ENCODE measurements at regions not wholly inside any gene's neighbourhood (a gene's known extent, or its start where the extent isn't known, plus 50 kb on each side); places are given as distances from the start of the nearest gene placed in this dataset.

DNA sequence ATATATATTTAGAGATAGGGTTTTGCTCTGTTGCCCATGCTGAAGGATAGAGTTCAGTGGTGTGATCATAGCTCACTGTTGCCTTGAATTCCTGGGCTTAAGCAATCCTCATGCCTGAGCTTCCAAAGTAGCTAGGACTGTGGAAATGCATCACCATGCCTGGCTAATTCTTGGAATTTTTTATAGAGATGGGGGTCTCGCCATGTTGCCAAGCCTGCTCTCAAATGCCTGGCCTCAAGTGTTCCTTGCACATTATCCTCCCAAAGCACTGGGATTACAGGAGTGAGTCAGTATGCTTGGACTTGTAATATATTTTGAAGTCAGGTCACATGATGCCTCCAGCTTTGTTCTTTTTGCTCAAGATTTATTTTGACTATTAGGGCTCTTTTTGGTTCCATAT lies 178.0 kb downstream of the RPAP3 start:
- Histone ChIP-seq H3K4me1 (ENCODE audit: control insufficient read depth in 1 of 2, insufficient read depth in 2 of 2, low read length in 2 of 2) (peaks cover 0 to 4% of the 10 kb centered on the region in 2 donors), H3K27me3 (ENCODE audit: control insufficient read depth in 2 of 2, insufficient read depth in 2 of 2, low read length in 2 of 2) (no peaks in the 10 kb centered on the region), H3K9ac (ENCODE audit: insufficient read depth, low read length, poor library complexity, severe bottlenecking) (no peak overlapping the region), H3K9me3 (replicated peaks in 1 of 2; ENCODE audit: control insufficient read depth in 1 of 2, insufficient read depth in 1 of 2, low read length in 2 of 2) (peaks cover 9 to 36% of the 10 kb centered on the region in 2 donors), H3K36me3 (replicated peaks in 1 of 2; ENCODE audit: control insufficient read depth in 1 of 2, insufficient read depth in 2 of 2, low read length in 2 of 2) (no peaks in the 10 kb centered on the region), H3K4me3 (replicated peaks in 1 of 3; ENCODE audit: low read depth in 2 of 3, low read length in 3 of 3) (no peak overlapping the region), H2AFZ (ENCODE audit: insufficient read depth, low read depth, low read length, poor library complexity, severe bottlenecking) (no peak overlapping the region), H4K20me1 (ENCODE audit: insufficient read depth, low read length) (no peaks in the 10 kb centered on the region), H3K79me2 (ENCODE audit: insufficient read depth, low read length) (no peaks in the 10 kb centered on the region), H3K27ac (ENCODE audit: low read depth in 1 of 2, low read length in 2 of 2) (no peak overlapping the region), H3K4me2 (replicated peaks; ENCODE audit: extremely low read depth, low read length, poor library complexity, severe bottlenecking) (no peak overlapping the region)
- Mint-ChIP-seq H3K36me3 (no peaks in the 10 kb centered on the region), H3K9me3 (peaks cover 21 to 45% (median 31%) of the 10 kb centered on the region in 7 donors), H3K27me3 (ENCODE audit: low read depth in 3 of 3) (peaks cover 3 to 7% (median 4%) of the 10 kb centered on the region in 3 donors), H3K4me1 (peaks cover 4% of the 10 kb centered on the region), H3K27ac (no peak overlapping the region), H3K4me3 (no peak overlapping the region)
- intact Hi-C loops (cut with micrococcal nuclease): no loop called here
- DNase-seq: no peak
- WGBS (ENCODE audit: insufficient coverage): no CpG with 5 or more reads among the region's 1 CpG
- TF ChIP-seq, protein P1, sequence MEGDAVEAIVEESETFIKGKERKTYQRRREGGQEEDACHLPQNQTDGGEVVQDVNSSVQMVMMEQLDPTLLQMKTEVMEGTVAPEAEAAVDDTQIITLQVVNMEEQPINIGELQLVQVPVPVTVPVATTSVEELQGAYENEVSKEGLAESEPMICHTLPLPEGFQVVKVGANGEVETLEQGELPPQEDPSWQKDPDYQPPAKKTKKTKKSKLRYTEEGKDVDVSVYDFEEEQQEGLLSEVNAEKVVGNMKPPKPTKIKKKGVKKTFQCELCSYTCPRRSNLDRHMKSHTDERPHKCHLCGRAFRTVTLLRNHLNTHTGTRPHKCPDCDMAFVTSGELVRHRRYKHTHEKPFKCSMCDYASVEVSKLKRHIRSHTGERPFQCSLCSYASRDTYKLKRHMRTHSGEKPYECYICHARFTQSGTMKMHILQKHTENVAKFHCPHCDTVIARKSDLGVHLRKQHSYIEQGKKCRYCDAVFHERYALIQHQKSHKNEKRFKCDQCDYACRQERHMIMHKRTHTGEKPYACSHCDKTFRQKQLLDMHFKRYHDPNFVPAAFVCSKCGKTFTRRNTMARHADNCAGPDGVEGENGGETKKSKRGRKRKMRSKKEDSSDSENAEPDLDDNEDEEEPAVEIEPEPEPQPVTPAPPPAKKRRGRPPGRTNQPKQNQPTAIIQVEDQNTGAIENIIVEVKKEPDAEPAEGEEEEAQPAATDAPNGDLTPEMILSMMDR (IDR thresholded peaks at IDR 0.05): no peak

GRCh38 chr12:47520029-47520428 lies 185.8 kb downstream of the RPAP3 start:
- intact Hi-C loops (cut with micrococcal nuclease): no loop called here

More at GRCh38 chr12:47520029-47520428, 185.8 kb downstream of the RPAP3 start:
- H3K36me3 ChIP-seq (replicated peaks in 1 of 2; ENCODE audit: control insufficient read depth in 1 of 2, insufficient read depth in 2 of 2, low read length in 2 of 2): no peaks in the 10 kb centered on the region
- H3K9me3 ChIP-seq (replicated peaks in 1 of 2; ENCODE audit: control insufficient read depth in 1 of 2, insufficient read depth in 1 of 2, low read length in 2 of 2): peaks cover 14 to 18% of the 10 kb centered on the region in 2 donors
- peaks cover 9 to 29% (median 21%) of the 10 kb centered on the region in 7 donors for H3K9me3 Mint-ChIP-seq
- H3K4me1 Mint-ChIP-seq: no peaks in the 10 kb centered on the region
- H3K27ac Mint-ChIP-seq: no peak overlapping the region
- no peak overlapping the region for H3K4me3 Mint-ChIP-seq
- no peaks in the 10 kb centered on the region for H3K36me3 Mint-ChIP-seq
- no peaks in the 10 kb centered on the region for H3K79me2 ChIP-seq (ENCODE audit: insufficient read depth, low read length)
- H3K9ac ChIP-seq (ENCODE audit: insufficient read depth, low read length, poor library complexity, severe bottlenecking): no peak overlapping the region
- no peaks in the 10 kb centered on the region for H3K4me1 ChIP-seq (ENCODE audit: control insufficient read depth in 1 of 2, insufficient read depth in 2 of 2, low read length in 2 of 2)
- TF ChIP-seq, protein P1 (IDR thresholded peaks at IDR 0.05): no peak
- H4K20me1 ChIP-seq (ENCODE audit: insufficient read depth, low read length): no peaks in the 10 kb centered on the region
- no peak overlapping the region for H3K4me3 ChIP-seq (replicated peaks in 1 of 3; ENCODE audit: low read depth in 2 of 3, low read length in 3 of 3)
- H3K27me3 ChIP-seq (ENCODE audit: control insufficient read depth in 2 of 2, insufficient read depth in 2 of 2, low read length in 2 of 2): no peaks in the 10 kb centered on the region
- peaks cover 0 to 5% (median 4%) of the 10 kb centered on the region in 3 donors for H3K27me3 Mint-ChIP-seq (ENCODE audit: low read depth in 3 of 3)
- no peak for DNase-seq
- no peak overlapping the region for H3K27ac ChIP-seq (ENCODE audit: low read depth in 1 of 2, low read length in 2 of 2)
- H3K4me2 ChIP-seq (replicated peaks; ENCODE audit: extremely low read depth, low read length, poor library complexity, severe bottlenecking): no peak overlapping the region
- no peak overlapping the region for H2AFZ ChIP-seq (ENCODE audit: insufficient read depth, low read depth, low read length, poor library complexity, severe bottlenecking)

All from CD14-positive monocyte (primary cell).